Fibroblast of skin of back (primary cell): ENCODE measurements at regions not wholly inside any gene's neighbourhood (a gene's known extent, or its start where the extent isn't known, plus 50 kb on each side); places are given as distances from the start of the nearest gene placed in this dataset.
"Not testable (repeated sequence)": the region's sequence is repeated elsewhere in the genome, so short reads cannot be mapped to it uniquely, and the experiment has no call there.

ENCODE experiments used
- DNase-seq: peaks from one replicate; pipeline ENCODE4 v3.0.0-alpha.2; 2013

DNA sequence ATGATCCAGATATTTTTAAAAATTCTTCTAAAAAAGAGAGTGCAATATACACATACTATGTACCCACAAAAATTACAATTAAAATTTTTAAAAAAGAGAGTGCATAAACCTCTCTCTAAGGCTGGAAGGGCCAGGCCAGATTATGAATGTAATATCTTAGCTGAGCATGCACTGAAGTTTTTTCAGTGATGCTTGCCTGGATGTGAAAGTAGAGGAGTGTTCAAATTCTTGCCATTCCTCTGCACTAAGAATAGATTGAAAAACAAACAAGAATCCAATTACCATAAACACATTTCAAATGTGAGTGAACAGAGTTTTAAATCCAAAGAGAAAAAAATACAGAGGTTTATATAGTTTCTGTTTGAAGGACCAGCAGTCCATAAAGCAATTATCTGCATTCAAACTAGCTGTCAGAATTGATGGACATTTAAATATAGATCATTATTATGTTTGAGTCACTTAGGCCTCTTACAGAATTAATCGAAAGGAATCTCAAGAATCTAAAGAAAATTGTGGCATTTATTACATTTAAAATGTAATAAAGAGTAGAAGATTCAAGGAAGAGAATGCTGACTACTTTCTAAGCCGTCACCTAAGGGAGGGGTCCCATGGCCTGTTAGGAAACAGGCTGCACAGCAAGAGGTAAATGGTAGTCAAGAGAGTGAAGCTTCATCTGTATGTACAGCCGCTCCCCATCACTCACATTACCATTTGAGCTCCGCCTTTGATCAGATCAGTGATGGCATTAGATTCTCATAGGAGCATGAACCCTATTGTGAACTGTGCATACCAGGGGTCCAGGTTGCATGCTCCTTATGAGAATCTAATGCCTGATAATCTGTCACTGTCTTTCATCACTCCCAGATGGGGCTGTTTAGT, 159.3 kb upstream of the MDFIC2 start:
- DNase-seq: peak; percentile 54

DNA sequence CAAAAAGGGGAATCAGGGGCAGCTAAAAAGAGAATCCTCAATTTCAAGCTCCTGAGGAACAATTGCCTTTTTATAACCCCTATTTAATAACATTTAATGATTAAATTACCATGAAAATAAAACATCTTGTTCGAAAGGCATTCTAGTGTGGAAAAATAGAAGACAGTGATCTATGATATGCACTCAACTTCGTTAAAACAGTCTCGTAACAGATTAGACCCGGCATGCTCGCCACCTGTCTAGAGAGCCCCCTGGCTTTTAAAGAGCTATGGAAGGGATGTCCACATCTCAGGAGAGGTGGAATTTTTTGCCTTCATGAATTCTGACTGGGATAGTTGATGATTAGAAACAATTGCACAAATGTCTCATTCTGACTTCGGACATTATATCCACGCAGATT, 153.7 kb upstream of the MDFIC2 start:
- DNase-seq: no peak

DNA sequence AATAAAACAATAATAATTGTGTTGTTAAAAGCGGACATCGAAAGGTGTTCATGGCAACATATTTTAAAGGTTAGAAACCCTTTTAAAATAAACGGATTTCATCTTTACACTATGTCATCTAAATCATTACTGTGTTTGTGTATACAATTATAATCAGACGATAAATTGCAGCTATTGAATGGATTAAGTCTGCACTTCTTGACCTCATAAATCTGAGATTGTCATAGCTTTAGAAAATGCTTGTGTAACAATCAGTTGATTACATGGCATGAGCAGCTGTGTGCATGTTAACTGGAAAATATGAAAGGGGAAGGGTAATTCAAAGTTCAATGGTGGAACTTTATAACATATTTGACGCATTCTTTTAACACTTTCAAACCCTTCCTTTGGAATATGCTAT, 152.4 kb upstream of the MDFIC2 start:
- DNase-seq: no peak

DNA sequence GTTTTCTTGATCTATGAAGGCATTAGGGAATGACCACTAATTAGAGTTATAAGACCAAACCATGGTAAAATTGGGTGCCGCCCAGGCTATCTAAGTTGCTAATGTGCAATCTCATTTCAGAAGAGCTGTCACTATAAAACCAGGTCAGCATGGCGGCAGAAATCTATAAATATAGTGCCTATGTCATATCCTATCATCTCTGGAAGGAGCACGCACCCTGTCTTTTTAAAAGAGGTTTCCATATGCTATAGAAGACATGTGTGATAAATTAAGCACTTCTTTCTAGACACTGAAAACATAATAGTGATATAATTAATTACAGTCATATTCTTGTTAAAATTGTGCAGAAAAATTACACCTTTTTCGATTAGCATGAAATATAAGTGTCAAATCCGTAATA, 152.0 kb upstream of the MDFIC2 start:
- no peak for DNase-seq

DNA sequence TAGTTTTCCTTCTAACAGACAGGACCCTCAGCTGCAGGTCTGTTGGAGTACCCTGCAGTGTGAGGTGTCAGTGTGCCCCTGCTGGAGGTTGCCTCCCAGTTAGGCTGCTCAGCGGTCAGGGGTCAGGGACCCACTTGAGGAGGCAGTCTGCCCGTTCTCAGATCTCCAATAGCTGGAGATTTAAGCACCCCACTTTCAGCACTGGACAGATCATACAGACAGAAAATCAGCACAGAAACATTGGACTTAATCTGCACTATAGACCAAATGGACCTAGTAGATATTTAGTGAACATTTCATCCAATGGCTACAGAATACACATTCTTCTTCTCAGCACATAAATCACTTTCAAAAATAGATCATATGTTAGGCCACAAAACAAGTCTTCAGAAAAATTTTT, 137.8 kb upstream of the MDFIC2 start:
- DNase-seq: not testable (repeated sequence)

DNA sequence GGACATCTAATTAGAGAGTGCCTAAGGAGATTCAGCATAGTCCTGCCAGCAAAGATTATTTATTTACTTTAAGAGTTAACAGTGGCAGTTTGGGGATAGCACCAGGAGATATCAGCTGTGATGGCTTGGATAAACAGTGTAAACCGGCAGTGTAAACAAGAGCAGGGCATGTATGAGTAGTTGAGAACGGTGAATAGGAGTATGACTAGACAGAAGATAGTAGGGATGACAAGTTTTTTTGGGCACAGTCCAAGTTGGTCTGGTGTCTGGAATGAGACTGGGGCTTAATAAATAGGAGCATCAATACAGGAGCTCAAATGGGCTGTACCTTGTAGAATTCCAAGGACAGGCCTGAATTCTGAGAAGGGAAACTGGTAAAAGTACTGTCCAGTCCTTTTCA, 123.0 kb upstream of the MDFIC2 start:
- DNase-seq: peak; percentile 13

DNA sequence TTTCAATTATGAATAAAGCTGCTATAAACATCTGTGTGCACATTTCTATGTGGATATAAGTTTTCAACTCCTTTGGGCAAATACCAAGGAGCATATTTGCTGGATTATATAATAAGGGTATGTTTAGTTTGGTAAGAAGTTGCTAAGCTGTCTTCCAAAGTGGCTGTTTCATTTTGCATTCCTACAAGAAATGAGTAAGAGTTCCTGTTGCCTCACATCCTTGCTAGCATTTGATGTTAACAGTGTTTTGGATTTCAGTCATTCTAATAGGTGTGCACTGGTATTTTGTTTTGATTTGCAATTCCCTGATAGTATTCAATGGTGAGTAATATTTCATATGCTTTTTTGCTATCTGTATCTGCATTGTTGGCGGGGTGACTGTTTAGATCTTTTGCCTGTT, 120.7 kb upstream of the MDFIC2 start:
- peak; percentile 84 for DNase-seq

DNA sequence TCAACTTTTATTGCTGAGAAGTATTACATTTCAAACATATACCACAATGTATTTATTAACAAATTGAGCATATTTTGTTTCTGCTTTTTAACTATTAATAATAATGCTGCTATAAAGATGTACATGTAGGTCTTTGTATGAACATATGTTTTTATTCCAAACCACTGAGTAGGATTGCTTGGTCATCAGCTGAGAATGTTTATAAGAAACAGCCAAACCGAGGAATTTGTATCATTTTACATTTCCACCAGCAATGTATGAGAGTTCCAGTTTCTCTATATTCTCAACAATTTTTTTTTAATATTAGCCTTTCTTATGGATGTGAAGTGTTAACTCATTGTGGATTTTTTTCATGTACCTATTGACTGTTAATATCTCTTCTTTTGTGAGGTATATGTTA, 119.5 kb upstream of the MDFIC2 start:
- peak; percentile 77 for DNase-seq

DNA sequence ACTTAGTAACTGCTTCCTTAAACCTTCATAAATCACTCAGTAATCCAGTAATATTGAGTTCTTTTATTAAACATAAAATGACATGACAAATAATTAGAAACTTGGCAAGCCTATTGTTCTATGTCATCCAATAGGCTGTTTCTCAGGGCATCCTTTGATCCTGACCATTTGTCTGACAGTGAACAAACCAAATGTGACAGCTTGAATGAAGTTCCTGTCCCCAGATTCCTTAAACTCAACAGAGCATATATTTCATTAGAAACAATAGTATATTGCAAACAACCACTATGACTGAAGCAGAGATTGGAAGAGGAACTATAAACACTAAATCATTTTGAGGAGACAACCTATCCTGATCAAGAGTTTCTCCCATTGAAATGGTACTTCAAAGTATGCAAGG, 113.6 kb upstream of the MDFIC2 start:
- DNase-seq: no peak

DNA sequence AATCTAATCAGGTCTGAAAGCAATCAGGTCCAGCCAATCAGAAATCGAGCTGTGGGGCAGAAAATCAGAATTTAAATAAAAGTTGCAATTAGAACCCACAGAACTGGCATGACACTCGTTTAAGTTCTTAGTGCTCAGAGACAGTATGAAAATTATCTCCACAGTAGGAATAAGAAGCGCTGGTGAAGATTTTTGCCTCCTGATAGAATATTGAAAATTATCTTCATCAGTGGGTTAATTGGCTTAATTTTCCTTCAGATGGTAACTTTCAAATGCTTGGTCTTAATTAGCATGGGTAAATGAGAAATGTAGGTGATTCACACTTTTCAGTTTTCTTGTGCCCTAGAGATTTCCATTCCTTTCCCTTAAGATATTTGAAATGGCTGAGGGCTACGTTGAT, 109.1 kb upstream of the MDFIC2 start:
- DNase-seq: no peak

DNA sequence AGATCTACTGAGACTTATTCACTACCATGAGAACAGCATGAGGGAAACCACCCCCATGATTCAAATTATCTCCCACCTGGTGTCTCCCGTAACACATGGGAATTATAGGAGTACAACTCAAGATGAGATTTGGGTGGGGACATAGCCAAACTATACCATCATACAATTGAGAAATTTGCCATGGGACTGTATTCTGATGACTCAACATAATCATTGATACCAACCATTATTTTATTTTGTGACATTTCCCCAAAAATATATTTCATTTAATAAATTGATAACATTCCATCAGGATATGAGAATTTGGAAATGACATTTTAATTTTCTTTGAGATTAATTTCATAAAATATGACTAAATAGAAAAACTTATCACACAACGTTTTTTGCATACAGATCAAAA, 96.6 kb upstream of the MDFIC2 start:
- DNase-seq: no peak

DNA sequence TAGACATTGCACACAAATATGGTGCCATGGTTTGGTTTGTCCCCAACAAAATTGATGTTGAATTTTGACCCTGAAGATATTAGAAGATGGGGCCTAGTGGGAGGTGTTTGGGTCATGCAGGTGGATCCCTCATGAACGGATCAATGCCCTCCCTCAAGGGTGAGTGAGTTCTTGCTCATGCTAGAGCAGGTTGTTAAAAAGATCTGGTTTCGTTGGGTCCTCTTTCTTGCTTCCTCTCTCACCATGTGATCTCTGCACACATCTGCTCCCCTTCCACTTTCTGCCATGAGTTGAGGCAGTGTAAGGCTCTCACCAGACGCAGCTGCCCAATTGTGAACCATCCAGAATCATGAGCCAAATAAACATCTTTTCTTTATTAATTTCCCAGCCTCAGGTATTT, 87.8 kb upstream of the MDFIC2 start:
- no peak for DNase-seq

DNA sequence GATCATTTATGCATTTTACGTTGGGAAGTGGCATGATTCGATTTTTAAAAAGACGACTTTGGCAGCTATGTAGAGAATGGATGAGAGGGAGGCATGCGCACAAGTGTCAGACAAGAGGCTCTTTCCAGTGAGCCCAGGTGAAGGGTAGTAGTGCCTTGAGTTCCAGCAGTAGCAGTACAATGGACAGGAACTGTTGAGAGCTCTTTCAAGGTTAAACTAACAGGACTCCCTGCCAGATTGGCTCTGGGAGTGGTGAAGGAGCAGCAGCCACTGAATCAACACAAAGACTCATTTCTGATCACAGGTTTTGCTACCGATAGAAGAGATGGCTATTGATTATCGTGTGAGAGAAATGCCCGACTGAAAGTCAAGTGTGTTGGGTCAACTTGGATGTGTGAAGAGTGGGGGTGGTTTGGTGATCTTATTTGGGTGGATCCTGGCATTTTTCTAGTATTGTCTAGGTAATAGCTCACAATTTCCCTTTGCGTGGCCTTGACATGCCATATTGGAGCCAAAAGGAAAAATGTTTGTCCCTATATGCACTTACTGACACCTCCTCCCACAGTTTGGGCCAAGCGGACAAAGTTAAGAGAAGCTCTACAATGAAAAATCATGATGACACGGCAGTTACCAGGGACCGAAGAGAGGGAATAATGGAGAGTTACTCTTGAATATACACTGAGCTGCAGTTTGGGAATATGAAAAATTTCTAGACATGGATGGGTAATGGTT, 81.6 kb upstream of the MDFIC2 start:
- DNase-seq: no peak

DNA sequence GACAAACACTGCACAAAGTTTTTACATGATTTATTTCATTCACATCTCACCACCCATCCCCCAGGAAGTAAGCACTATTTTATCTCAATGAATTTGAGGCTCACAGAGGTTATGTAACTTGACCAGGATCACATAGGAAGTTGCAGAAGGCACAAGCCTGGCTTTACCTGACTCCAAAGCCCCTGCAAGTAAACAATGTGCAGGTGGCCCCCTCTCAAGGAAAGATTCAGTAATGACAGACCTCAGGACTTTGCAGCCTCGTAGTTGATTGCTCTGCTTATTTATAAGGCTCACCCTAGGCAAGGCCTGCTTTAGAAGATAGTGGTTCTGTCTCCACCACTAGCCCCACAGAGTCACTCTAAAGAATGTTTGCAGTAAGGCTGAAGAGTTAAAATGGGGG, 79.8 kb upstream of the MDFIC2 start:
- DNase-seq: no peak

DNA sequence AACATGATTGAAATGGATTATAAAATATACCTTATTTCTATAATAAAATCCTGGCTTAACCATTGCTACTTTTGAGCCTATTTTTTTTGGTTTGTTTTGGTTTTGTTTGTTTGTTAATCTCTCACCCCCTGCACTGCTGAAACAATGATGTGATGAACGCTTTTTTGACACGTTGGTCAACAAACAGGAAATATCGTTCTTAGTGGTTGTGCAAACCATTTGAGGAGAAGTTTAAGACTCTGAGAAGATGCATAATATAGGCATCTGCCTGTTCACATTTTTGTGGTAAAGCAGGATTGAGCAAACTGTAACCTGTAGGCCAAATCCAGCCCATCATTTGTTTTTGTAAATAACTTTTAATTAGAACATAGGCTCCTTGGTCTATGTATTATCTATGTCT, 75.5 kb upstream of the MDFIC2 start:
- DNase-seq: no peak

DNA sequence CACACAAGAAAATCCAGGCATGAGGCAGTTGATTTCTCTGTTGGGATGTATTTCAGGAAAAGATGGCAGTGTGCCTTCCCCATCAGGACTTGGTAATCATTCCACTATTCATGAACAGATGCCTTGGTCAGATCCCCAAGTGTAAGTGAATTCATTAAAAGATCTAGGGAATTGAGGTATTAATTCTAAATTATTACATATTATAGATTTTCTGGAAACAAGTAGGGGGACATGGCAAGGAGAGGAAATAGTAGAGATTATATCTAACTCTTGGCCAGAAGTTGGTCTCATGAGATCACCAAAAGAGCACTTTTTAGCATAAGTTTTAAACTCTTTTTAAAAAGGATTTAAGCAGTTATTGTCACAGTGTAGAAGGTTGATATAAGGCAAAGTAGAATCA, 74.4 kb upstream of the MDFIC2 start:
- no peak for DNase-seq

DNA sequence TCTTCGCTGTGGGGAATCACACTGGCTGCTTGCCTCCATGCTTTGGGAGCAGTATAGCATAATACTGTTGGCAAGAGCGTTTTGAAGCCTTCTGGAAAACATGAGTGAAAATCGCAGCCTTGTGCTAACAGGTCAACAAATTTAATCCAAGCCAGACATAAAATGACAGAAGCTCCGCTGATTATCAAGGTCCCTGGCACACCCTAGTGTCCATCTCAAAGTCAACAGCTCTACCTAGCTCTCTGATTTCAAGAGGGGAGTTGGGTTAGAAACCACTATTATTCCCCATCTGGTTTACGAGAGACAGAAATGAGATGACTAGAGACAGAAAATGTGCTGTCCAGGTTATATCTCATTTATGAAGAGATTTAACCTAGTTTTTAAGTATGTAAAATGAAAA, 73.6 kb upstream of the MDFIC2 start:
- no peak for DNase-seq

DNA sequence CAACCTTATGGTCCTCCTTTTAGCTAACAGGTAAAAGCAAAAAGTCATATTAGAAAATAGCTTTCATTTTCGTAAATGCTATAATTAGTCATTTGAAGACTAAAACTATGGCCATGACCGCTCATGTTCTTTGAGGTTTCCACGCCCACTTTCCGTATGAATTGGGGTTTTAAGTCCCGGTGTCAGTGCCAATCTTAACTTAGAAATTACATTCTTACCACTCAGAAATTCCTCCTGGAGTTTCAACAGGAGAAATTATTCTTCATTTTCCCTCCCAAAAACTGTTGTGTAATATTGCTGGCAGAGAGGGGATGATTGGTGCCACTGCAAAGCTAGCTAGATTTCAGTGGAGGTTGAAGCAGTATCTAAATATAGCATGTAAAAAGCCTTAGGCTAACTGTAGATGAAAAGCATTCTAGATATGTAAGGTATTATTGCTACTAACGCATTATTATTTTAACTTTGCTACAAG, 71.0 kb upstream of the MDFIC2 start:
- peak; percentile 2 for DNase-seq

DNA sequence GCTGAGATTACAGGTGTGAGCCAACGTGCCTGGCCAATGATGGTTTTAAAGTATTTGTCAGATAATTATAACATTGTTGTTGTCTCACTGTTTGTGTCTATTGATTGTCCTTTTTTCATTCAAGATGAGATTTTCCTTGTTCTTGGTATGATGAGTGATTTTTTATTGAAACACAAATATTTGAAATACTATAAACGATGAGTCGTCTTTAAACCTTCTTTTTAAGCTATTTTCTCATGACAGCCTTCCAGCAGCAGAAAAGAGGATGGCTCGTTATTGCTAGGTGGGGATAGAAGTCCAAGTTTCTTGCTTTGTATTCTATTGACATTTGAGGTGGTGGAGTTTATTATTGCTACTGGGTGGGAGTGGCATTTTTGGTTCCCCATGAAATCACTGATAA, 61.7 kb upstream of the MDFIC2 start:
- DNase-seq: peak; percentile 17
